Epidermal melanocyte (primary cell): ENCODE measurements at regions not wholly inside any gene's neighbourhood (a gene's known extent, or its start where the extent isn't known, plus 50 kb on each side); places are given as distances from the start of the nearest gene placed in this dataset.

Source experiments
- DNase-seq: peaks from one replicate; pipeline ENCODE4 v3.0.0; 2011; ENCODE audit warnings: low spot score; ENCODE audit not compliant: insufficient read length

DNA sequence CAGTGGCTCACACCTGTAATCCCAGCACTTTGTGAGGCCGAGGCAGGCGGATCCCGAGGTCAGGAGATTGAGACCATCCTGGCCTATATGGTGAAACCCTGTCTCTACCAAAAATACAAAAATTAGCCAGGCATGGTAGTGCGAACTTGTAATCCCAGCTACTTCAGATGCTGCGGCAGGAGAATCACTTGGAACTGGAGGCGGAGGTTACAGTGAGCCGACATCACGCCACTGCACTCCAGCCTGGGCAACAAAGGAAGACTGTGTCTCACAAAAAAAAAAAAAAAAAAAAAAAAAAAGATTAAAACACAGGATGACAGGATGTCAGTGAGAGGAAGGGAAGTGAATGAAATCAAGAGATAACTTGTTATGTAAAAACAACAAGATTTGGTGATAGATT, 1158.5 kb downstream of the PCDH9 start:
- no peak for DNase-seq

DNA sequence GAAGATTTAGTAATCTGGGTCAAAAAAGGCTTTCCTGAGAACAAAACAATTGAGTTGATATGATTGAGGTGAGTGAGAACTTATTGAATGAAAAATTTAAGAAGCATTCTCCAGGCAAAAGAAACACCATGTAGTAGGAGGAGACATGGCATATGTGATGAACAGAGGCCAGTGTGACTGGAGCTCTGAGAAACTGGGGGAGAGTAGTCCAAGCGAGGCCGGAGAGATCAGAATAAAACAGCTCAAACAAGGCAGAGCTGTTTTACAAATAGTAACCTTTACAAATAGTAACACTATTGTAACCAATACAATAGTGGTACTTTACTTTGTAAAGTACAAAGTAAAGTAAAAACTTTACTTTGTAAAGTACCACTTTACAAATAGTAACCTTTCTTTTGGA, 1159.1 kb downstream of the PCDH9 start:
- DNase-seq, result no peak

GRCh38 chr13:66069570-66069969, 1160.6 kb downstream of the PCDH9 start:
- no peak for DNase-seq

DNA sequence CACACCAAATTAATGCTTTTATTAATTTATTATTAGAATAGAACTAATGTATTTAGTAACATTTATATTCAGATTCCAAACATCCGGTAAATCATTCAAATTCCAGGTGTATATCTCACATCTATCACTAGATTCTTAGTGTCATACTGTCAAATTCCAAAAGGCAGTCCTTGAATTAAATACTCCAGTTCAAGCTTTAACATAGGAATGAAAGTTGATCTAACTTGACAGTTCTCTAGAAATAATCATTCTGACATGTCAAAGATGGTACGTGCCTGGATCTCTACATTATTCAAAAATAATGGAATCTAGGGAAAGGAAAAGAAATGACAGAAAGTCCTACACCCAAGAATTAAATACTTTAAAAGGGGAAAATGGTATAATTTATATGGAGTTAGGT, 1161.5 kb downstream of the PCDH9 start:
- no peak for DNase-seq

DNA sequence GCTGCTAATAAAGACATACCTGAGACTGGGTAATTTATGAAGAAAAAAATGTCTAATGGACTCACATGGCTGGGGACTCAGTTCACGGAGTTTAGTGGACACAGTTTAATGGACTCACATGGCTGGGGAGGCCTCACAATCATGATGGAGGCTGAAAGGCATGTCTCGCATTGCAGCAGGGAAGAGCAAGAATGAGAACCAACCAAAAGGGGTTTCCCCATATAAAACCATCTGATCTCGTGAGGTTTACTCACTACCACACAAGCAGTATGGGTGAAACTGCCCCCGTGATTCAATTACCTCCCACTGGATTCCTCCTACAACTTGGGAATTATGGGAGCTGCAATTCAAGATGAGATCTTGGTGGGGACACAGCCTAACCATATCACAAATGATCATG, 1181.2 kb downstream of the PCDH9 start:
- no peak for DNase-seq

- DNase-seq, result no peak
Measured at GRCh38 chr13:66040506-66040905, 1189.6 kb downstream of the PCDH9 start.

GRCh38 chr13:66037096-66037495, 1193.0 kb downstream of the PCDH9 start:
- no peak for DNase-seq

DNA sequence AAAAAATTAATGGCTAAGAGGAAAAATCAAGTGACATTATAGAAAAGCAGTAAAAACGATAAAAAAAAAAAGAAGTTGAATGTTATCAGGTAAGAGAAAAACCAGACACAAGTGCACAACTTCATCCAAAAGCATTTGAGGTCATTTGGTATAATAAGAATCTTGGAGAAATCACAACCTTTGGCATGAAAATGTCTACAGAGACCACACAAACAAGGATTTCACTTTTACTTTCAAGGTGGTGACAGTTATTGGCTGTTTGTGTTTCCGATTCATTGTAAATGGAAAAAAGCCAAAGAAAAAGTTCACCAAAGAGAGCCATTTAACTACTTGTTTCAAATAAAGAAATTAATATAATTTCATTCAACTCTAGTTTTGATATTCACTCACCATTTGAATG, 1193.5 kb downstream of the PCDH9 start:
- no peak for DNase-seq

DNA sequence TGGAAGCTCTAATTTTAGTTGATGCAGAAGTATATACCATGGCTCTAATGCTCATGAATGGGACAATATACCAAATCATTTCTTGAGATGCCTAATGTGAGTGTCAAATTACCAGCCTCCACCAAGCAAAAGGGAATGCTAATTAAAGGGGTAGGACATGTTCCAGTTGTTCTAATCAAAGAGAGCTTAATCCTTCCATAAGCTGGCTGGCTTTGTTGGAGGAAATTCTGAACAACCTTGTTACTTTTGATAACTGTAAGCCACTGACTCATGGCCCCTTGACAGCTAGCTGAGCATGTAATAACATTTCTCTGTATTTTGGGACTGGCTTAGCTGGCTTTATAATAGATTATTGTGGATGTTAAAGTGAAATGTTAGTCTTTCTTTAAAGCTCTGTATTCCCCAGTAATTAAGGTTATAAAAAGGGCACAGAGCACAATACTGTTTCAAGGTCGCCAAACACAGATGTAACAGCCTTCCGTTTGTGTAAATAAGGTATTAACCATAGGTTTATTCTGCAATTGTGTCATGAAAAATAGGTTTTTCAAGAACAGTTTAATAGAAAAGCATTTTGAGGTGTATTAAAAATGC, 1194.0 kb downstream of the PCDH9 start:
- no peak for DNase-seq

DNA sequence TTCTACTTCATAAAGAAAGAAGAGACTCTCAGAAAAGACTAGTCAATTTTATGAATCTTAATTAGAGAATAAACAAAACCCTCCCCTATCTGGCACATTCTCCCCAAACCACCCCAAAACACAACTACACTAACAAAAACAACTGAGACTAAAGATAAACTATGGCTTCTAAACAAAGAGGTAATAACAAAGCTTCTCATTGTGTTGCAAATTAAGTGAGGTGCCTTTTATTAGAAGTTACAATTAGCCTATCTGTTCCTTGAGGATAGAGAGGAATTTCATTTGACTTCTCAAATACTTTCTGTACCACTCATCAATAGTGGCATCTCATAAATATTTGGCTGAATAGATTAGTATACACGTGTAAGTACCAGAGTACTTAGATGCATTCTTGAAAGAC, 1196.2 kb downstream of the PCDH9 start:
- no peak for DNase-seq

- no peak for DNase-seq
Measured at GRCh38 chr13:66021846-66022245, 1208.3 kb downstream of the PCDH9 start.

GRCh38 chr13:66014771-66015170, 1215.4 kb downstream of the PCDH9 start:
- DNase-seq, result no peak

DNA sequence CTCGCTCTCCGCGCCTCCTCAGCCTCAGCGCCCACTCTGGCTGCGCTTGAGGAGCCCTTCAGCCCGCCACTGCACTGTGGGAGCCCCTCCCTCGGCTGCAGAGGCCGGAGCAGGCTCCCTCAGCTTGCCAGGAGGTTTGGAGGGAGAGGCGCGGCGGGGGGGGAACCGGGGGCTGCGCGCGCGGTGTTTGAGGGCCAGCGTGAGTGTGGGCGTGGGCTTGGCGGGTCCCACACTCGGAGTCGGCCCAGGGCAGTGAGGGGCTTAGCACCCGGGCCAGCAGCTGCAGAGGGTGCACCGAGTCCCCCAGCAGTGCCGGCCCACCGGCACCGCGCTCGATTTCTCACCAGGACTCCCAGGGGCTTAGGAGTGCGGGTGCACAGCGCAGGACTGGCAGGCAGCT, 1220.9 kb downstream of the PCDH9 start:
- no peak for DNase-seq

- DNase-seq, result no peak
Measured at GRCh38 chr13:66003558-66003957, 1226.6 kb downstream of the PCDH9 start.

DNA sequence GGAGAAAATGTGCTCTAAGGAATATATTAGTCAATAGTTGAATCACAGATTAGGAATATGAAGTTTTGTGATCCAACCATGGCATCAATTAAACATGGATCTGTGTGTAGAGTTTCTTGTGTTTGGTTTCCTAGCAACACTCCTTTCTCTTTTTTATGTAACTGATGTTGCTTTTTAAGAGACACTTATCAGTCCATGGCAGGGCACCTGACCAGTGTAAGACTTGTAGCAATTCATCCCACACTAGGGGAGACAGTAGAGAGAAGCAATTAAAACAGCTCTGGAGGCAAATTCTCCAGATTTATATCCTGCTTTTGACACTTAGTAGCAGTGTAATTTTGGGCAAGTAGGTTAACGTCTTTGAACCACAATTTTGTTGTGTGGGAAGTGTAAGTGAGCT, 1229.0 kb downstream of the PCDH9 start:
- DNase-seq, result no peak

GRCh38 chr13:65999411-65999810, 1230.7 kb downstream of the PCDH9 start:
- DNase-seq, result no peak

DNA sequence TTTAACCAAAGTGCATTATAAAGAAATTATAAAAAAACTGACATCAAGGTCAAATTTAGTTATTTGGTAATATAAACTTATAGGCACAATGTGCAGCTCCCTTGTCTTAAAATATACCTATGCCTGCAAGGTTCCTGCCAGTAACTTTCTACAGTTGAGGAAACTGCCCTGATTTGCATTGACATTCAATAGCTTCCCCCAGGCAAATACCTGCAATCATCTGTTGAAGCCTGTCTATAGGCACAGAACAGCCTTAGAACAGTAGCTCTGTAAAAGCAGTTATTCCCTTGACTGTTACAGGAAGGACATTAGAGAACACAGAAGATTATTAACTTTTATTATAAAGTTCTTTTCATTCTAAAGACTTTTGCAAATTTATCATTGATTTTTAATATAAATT, 1239.5 kb downstream of the PCDH9 start:
- no peak for DNase-seq

GRCh38 chr13:65985612-65986011, 1244.5 kb downstream of the PCDH9 start:
- no peak for DNase-seq

DNA sequence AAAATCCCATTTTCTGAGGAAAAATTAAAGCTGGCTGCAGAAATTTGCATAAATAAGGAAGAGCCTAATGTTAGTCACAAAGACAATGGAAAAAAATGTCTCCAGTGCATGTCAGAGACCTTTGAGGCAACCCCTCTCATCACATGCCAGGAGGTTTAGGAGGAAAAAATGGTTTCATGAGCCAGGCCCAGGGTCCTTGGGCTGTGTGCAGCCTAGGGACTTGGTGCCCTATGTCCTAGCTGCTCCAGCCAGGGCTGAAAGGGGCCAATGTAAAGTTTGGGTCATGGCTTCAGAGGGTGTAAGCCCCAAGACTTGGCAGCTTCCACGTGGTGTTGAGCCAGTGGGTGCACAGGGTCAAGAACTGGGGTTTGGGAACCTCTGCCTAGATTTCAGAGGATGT, 1252.6 kb downstream of the PCDH9 start:
- no peak for DNase-seq

DNA sequence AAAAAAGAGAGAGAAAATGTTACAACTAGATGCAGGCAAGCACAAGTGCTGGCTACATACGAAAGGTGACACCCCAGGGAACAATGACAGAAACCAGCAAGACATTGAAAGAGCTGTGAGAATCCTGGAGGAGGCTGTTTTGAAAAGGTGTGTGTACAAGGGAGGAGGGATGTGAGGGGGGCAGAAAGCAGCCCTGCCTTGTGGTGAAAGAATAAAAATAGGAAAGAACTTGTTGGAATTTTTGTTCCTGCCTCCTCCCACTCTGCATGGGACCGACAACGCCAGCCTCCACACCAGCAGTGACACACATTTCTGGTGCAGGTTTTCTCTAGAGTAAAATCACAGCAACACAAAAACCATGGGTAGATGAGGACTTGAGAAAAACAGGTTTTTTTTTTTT, 1258.6 kb downstream of the PCDH9 start:
- no peak for DNase-seq

DNA sequence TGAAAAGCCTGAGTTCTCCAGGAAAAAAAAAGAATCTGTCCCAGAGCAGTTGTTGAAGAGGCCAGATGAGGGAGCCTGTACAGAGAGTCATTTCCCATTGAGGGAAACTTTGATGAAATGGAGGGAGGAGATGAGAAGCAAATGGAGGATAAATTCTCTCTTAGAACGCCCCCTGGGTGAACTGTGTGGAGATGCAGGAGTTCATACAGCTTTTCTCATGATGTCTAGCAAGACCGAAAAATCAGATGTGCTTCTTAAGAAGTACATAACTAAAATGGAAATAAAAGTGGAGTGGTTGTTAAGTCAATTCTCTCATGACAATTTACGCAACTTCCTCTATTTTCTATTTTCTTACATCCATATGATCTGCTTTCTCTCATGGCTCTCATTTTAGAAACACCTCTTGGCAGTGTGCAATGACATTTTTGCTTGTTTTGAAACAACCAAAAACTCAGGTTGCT, 1263.1 kb downstream of the PCDH9 start:
- no peak for DNase-seq

DNA sequence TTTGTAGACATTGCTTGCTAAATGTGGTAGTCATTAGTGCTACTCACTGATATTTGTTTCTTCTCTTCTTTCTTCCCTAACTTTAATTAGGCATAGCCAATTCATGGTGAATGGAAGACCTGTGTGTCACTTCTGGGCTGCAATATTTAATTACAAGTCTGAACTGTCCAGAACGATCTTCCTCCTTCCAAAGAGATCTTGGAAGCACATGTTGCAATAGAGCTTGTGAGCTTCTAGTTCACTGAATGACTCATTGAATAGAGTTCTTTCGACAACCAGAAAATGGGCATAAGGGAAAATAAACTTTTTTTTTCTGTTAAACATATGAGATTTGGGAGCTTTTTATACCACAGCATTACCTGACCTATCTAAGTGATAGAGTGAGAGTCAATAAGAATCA, 1264.6 kb downstream of the PCDH9 start:
- DNase-seq, result no peak

DNA sequence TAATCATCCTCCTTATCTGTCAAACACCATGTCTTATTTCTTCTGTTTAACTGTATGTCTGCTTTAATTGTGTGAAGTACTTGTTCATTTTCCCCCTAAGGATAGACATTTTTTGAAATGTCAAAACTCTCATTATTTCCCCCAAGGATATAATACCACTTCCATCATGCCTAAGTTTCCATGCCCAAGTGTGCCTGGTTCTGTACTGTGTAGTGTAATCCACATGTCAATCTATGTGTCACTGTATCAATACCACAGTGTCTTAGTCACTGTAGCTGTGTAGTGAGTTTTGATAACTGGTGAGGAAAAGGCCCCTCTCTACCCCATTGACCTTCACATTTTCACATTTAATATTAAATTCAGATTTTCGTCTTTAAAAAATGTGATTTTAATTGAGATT, 1265.5 kb downstream of the PCDH9 start:
- no peak for DNase-seq

DNA sequence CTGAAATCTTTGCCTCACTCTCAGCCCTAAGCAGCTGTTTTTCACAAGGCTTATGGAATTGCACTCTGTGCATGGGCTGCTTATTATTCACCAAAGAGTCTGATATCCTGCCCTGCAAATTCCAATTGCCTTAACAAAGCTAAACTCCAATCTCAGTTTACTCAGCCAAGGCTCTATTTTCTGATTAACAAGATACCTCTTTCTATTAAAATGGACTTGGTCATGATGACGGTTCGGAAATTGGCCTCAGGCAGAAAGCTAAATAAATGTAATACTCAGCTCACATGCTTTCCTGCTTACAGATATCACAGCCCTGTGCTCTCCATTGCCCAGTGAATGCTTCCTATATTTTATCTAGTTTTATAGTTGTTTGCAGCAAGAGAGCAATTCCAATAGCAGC, 1270.8 kb downstream of the PCDH9 start:
- peak; percentile 16 for DNase-seq
